DOHH2 (cell line): ENCODE measurements at regions not wholly inside any gene's neighbourhood (a gene's known extent, or its start where the extent isn't known, plus 50 kb on each side); places are given as distances from the start of the nearest gene placed in this dataset.

Source experiments
- EZH2phosphoT487 ChIP-seq: fragments of 200-600 bp; sonication (generic); IDR thresholded peaks from 2 replicates; pipeline ENCODE4 v1.6.1; 2017; ENCODE audit warnings: borderline replicate concordance, mild to moderate bottlenecking, antibody characterized with exemption, low read length, moderate library complexity, mixed read lengths
- TF ChIP-seq, protein P1 (sequence below): fragments of 200-600 bp; sonication (generic); IDR thresholded peaks from one replicate; pipeline ENCODE4 v1.5.1; 2014; ENCODE audit warnings: antibody characterized with exemption, mild to moderate bottlenecking, low read depth, low read length; ENCODE audit not compliant: poor library complexity, severe bottlenecking

DNA sequence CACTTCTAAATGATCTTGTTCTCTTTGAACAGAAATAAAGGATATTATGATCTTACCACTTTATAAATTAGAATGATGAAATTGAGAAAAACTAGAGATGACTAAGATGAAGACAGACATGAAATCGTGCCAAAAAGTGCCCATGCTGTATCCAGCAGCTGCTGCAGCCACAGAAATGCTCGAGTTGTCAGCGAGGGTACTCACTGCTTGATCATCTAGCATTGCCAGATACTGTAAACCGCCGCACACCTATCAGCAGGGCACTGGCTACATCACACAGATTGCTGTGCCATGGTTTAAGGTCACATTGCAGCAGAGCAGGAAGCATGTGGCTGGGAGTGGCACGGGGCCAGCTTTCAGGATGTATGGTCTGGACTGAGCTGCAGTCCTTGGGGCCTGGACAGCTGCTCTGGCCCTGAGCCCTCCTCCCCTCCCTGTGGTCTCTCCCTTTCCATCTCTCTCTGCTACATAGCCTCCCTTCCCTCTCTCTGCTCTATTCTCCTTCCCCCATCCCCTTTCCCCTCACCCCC lies 51.0 kb upstream of the SEPTIN5 start:
- TF ChIP-seq, protein P1, sequence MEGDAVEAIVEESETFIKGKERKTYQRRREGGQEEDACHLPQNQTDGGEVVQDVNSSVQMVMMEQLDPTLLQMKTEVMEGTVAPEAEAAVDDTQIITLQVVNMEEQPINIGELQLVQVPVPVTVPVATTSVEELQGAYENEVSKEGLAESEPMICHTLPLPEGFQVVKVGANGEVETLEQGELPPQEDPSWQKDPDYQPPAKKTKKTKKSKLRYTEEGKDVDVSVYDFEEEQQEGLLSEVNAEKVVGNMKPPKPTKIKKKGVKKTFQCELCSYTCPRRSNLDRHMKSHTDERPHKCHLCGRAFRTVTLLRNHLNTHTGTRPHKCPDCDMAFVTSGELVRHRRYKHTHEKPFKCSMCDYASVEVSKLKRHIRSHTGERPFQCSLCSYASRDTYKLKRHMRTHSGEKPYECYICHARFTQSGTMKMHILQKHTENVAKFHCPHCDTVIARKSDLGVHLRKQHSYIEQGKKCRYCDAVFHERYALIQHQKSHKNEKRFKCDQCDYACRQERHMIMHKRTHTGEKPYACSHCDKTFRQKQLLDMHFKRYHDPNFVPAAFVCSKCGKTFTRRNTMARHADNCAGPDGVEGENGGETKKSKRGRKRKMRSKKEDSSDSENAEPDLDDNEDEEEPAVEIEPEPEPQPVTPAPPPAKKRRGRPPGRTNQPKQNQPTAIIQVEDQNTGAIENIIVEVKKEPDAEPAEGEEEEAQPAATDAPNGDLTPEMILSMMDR: no peak
- TF ChIP-seq EZH2phosphoT487: no peak
